ENCODE measurements at regions not wholly inside any gene's neighbourhood (a gene's known extent, or its start where the extent isn't known, plus 50 kb on each side); places are given as distances from the start of the nearest gene placed in this dataset.

DNA sequence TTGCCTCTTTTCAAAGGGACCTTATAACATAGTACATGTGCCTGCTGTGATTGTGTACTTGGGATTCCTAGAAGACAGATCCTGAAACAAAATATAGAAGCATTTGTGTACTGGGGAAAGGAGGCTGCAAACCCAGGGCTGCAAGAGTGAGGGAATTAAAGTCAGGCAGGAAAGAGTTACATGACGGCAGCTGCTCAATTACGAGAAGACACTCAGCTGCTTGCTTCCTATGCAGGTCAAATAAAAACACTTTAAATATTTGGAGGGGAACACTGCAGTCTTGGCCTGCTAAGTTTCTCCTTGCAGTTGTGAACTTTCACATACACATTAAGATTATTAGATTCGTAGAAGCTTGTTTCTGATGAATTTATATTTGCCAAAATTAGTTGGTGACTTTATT is 191.9 kb upstream of the CXCL13 start:
- H2AFZ ChIP-seq (ENCODE audit: low read depth, low read length) = no peak overlapping the region
- intact Hi-C loops (cut with micrococcal nuclease) = no loop called here
- H3K9me1 ChIP-seq (replicated peaks; ENCODE audit: control insufficient read depth, extremely low read depth, insufficient read depth, low read length) = no peaks in the 10 kb centered on the region
- no peaks in the 10 kb centered on the region for H3K9me3 ChIP-seq (replicated peaks; ENCODE audit: control insufficient read depth, insufficient read depth, low read length)
- CTCF ChIA-PET = no interaction called here
- no TSS peak for BruUV-seq (replicated peaks)
- H3K36me3 ChIP-seq (ENCODE audit: control insufficient read depth in 2 of 2, extremely low read depth in 1 of 2, insufficient read depth in 2 of 2, low read length in 2 of 2) = no peaks in the 10 kb centered on the region
- no peak overlapping the region for H3K4me3 ChIP-seq (replicated peaks in 1 of 3; ENCODE audit: insufficient read depth in 1 of 3, low read depth in 1 of 3, low read length in 3 of 3)
- peaks cover 3 to 9% of the 10 kb centered on the region in 2 experiments for H3K27me3 ChIP-seq (ENCODE audit: control insufficient read depth in 2 of 2, insufficient read depth in 2 of 2, low read length in 2 of 2)
- no peak overlapping the region for H3K27ac ChIP-seq (ENCODE audit: insufficient read depth, low read depth, low read length)
- H3K79me2 ChIP-seq (ENCODE audit: control insufficient read depth, insufficient read depth, low read length) = no peaks in the 10 kb centered on the region
- H4K20me1 ChIP-seq (replicated peaks; ENCODE audit: control insufficient read depth, extremely low read depth, insufficient read depth, low read length) = no peaks in the 10 kb centered on the region
- no peak overlapping the region for H3K9ac ChIP-seq (replicated peaks; ENCODE audit: extremely low read depth, insufficient read depth, low read length)
- no peaks in the 10 kb centered on the region for H3K4me1 ChIP-seq (ENCODE audit: control insufficient read depth, extremely low read depth, insufficient read depth, low read length)
- FAIRE-seq = no peak
- dilution Hi-C loops (cut with MboI; ENCODE audit: extremely low pct_ligation_motif_present, low sequenced_read_pairs) = no loop called here
- H3K4me2 ChIP-seq (ENCODE audit: insufficient read depth, low read length) = no peak overlapping the region
- TF ChIP-seq FOS (IDR thresholded peaks at IDR 0.05; ENCODE audit: borderline replicate concordance, insufficient read depth, low read length) (no peak), CTCF (IDR thresholded peaks at IDR 0.05; ENCODE audit: extremely low read depth in 1 of 2, insufficient read depth in 1 of 2, low read depth in 1 of 2, low read length in 2 of 2) (no peak), GATA2 (IDR thresholded peaks at IDR 0.05; ENCODE audit: insufficient read depth, insufficient read length, low read depth, low read length) (no peak), POLR2AphosphoS5 (IDR thresholded peaks at IDR 0.05; ENCODE audit: insufficient read depth, low read depth, low read length) (no peak), JUN (IDR thresholded peaks at IDR 0.05; ENCODE audit: borderline replicate concordance, insufficient read depth, insufficient read length, low read depth) (no peak), MYC (IDR thresholded peaks at IDR 0.05; ENCODE audit: low read depth, low read length) (no peak), POLR2A (IDR thresholded peaks at IDR 0.05; ENCODE audit: low read depth, low read length) (no peak), EZH2 (IDR thresholded peaks at IDR 0.05; ENCODE audit: borderline replicate concordance, low read depth, low read length, severe bottlenecking) (no peak), MAX (IDR thresholded peaks at IDR 0.05; ENCODE audit: insufficient read depth, insufficient read length) (no peak)
- POLR2A ChIA-PET = no interaction called here
- DNase-seq (ENCODE audit: low read depth, low spot score) = no peak

All from endothelial cell of umbilical vein (primary cell).